Uterus (tissue), 2 donors: ENCODE measurements at regions not wholly inside any gene's neighbourhood (a gene's known extent, or its start where the extent isn't known, plus 50 kb on each side); places are given as distances from the start of the nearest gene placed in this dataset.

Source experiments
- CTCF ChIP-seq, 4 experiments: fragments of 200-600 bp in 2 of 4; fragments of 450-650 bp in 2 of 4; sonication (generic) in 2 of 4; IDR thresholded peaks; one replicate each; pipeline ENCODE4 v1.5.1; 2016 to 2019; ENCODE audit warnings: antibody characterized with exemption in 4 of 4, mild to moderate bottlenecking in 2 of 4, moderate library complexity in 1 of 4
- POLR2A ChIP-seq, 2 donors: fragments of 450-650 bp; IDR thresholded peaks; one replicate each; pipeline ENCODE4 v1.6.1; 2016; ENCODE audit warnings: antibody characterized with exemption in 2 of 2, mild to moderate bottlenecking in 1 of 2, moderate library complexity in 1 of 2

GRCh38 chr7:85424298-85424697 is 237.4 kb upstream of the SEMA3D start:
- TF ChIP-seq CTCF (IDR thresholded peaks at IDR 0.05) (no peak), POLR2A (IDR thresholded peaks at IDR 0.05) (no peak)
